ENCODE measurements at regions not wholly inside any gene's neighbourhood (a gene's known extent, or its start where the extent isn't known, plus 50 kb on each side); places are given as distances from the start of the nearest gene placed in this dataset.

- TF ChIP-seq CTCF (IDR thresholded peaks at IDR 0.05 in 8 of 11, conservative IDR thresholded peaks at IDR 0.05 in 3 of 11) (no peak), POLR2A (IDR thresholded peaks at IDR 0.05) (no peak), POLR2AphosphoS5 (IDR thresholded peaks at IDR 0.05) (no peak)
Measured at GRCh38 chr14:58805057-58805456, 167.3 kb downstream of the DACT1 start.
